HUES48 (cell line): ENCODE measurements at regions not wholly inside any gene's neighbourhood (a gene's known extent, or its start where the extent isn't known, plus 50 kb on each side); places are given as distances from the start of the nearest gene placed in this dataset.

Experiments
- H3K27ac ChIP-seq: one replicate; pipeline ENCODE4 v1.7.0; 2013; ENCODE audit warnings: low read depth, low read length, inconsistent platforms
- H3K27me3 ChIP-seq: 2 replicates; pipeline ENCODE4 v1.6.1; 2013; ENCODE audit warnings: mild to moderate bottlenecking, low read length; ENCODE audit not compliant: control insufficient read depth, insufficient read depth
- H3K36me3 ChIP-seq: 2 replicates; pipeline ENCODE4 v1.6.1; 2013; ENCODE audit warnings: low read length; ENCODE audit not compliant: control insufficient read depth, insufficient read depth
- H3K4me1 ChIP-seq: 2 replicates; pipeline ENCODE4 v1.6.1; 2013; ENCODE audit warnings: mild to moderate bottlenecking, low read length; ENCODE audit not compliant: control insufficient read depth, insufficient read depth
- H3K4me3 ChIP-seq: 2 replicates; pipeline ENCODE4 v1.5.1; 2013; ENCODE audit warnings: mild to moderate bottlenecking, low read depth, low read length
- H3K9ac ChIP-seq: 2 replicates; pipeline ENCODE4 v1.6.1; 2013; ENCODE audit warnings: mild to moderate bottlenecking, low read depth, low read length, moderate library complexity
- H3K9me3 ChIP-seq: 2 replicates; pipeline ENCODE4 v1.6.1; 2013; ENCODE audit warnings: low read length; ENCODE audit not compliant: control insufficient read depth, insufficient read depth

DNA sequence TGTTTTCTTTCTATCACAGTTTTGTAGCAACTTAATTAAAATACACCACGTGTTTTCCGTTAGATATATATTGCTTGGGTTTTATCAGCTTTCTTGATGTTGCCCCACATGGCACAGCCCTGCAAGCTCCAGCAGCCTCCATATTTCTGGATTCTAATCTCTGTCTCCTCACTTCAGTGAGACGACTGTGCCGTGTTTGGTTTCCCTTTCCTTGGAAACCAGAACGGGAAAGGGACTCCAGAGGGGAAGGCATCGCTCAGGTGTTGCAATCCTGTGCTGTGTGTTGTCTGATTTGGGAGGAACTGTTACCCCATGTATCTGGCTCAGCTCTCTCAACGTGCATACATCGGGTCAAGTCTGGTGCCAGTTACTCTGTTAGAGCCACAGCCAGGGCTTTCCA, 464.2 kb upstream of the B3GAT1 start:
- H3K9ac ChIP-seq: no peak overlapping the region
- no peak overlapping the region for H3K4me3 ChIP-seq
- no peaks in the 10 kb centered on the region for H3K27me3 ChIP-seq
- H3K27ac ChIP-seq: no peak overlapping the region
- no peaks in the 10 kb centered on the region for H3K9me3 ChIP-seq
- no peaks in the 10 kb centered on the region for H3K4me1 ChIP-seq
- no peaks in the 10 kb centered on the region for H3K36me3 ChIP-seq

DNA sequence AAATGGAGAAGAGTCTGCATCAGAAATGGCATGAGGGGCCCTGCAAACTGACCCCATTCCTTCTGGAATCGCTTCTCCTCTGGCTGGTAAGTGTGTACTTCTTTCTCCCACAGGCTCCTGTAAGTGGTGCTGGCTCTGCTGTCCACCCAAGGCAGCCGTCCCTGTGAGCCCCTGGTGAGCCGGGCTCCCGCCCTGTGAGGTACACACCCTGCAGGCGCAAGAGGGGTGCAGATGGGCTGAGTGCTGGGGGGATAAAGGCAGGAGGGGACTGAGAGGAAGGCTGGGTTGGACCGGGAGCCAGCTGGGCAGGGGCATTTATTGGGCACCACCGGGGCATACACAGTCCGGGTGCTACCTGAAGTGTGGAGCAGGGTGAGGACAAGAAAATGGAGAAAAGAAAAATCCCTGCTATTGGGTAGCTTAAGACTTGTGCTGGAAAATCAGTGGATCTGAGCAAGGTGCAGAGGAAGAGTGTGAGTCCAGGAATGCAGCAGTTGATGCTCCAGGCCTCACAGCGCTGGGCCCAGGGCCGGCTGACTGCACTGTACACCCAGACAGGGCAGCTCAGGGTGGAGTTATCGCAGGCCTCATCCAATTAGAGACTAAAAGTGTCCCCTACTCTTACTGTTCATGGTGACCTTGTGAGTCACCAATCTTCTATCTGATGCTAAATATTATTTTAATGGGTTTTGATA, 455.1 kb upstream of the B3GAT1 start:
- Histone ChIP-seq H3K27ac (no peak overlapping the region), H3K4me1 (peaks cover 6% of the 10 kb centered on the region; the same call in 1 of the 2 replicates), H3K9me3 (no peaks in the 10 kb centered on the region), H3K27me3 (peaks cover 7% of the 10 kb centered on the region), H3K36me3 (no peaks in the 10 kb centered on the region), H3K9ac (no peak overlapping the region), H3K4me3 (no peak overlapping the region)

DNA sequence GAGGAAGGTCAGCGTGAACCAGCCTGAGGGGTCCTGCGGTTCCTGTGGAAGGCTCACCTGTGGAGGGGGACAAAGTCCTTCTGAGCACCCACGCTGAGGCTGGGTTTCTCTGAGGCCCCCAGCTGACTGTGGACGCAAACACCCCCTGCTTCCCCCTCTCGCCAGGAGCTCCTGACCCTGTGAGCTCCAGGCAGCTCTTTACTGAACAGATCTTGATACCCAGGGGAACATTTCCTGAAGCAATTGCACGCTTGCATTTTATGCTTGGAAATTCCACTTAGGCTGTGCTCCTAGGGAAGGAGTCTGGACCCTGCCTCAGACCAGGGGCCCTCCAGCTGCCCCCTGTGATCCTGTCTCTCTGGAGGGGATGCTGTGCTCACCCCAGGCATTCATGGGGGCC, 454.2 kb upstream of the B3GAT1 start:
- no peak overlapping the region for H3K4me3 ChIP-seq
- no peaks in the 10 kb centered on the region for H3K9me3 ChIP-seq
- peaks cover 6% of the 10 kb centered on the region; the same call in 1 of the 2 replicates for H3K4me1 ChIP-seq
- H3K27me3 ChIP-seq: peaks cover 7% of the 10 kb centered on the region
- H3K36me3 ChIP-seq: no peaks in the 10 kb centered on the region
- no peak overlapping the region for H3K27ac ChIP-seq
- no peak overlapping the region for H3K9ac ChIP-seq

DNA sequence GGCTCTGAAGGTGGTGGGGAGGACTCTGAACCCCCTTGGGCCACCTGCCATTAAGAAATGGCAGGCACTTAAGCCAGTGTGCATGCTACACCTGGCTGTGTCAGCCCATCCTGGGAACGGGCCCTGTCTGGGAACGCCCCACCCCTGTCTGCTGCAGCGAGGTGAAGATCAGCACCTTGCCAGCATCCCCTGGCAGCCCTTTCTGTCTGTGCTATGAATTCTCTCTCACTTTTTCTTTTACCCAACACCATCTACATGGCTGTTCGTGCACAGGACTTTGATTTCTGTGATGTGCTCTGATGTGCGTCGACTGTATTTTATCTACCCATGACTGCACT, 452.9 kb upstream of the B3GAT1 start:
- Histone ChIP-seq H3K27me3 (peaks cover 7% of the 10 kb centered on the region), H3K4me3 (no peak overlapping the region), H3K27ac (no peak overlapping the region), H3K36me3 (no peaks in the 10 kb centered on the region), H3K9ac (no peak overlapping the region), H3K4me1 (peaks cover 6% of the 10 kb centered on the region; the same call in 1 of the 2 replicates), H3K9me3 (no peaks in the 10 kb centered on the region)

DNA sequence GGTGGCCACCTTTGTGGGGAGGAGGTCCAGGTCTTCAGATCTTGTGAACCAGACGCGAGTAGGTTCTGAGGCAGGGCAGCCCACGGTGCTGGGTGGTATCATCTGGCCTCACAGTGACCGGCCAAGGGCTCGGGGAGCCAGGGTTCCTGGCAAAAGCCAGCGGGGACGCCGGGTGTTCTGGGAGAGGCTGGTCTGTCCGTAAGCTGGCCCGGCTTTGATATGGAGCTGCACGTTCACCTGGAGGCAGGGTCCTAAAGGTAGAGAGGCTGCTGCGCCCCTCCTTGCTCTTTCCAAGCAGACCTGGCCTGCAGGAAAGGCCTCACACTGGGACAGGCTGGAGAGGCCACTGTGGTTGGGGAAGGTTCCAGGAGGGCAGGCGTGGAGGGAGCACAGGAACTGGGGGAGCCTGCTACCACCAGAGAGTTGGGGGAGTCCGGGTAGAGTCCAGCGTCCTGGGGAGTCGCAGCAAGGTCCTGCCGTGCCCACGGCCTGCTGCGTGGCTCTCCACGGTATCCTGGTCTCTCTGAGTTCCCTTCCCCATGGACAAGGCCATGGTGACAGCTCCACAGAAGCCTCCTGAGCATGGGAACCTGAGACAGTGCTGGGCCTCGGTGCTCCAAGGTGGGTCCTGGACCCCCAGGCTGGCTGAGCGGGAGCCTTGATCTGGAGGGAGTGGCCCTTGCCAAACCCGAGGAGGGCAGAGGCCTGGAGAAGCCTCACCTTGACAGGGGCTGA, 452.4 kb upstream of the B3GAT1 start:
- no peaks in the 10 kb centered on the region for H3K36me3 ChIP-seq
- H3K4me1 ChIP-seq: peaks cover 6% of the 10 kb centered on the region; the same call in 1 of the 2 replicates
- peaks cover 7% of the 10 kb centered on the region for H3K27me3 ChIP-seq
- H3K4me3 ChIP-seq: no peak overlapping the region
- H3K9me3 ChIP-seq: no peaks in the 10 kb centered on the region
- no peak overlapping the region for H3K27ac ChIP-seq
- H3K9ac ChIP-seq: no peak overlapping the region

DNA sequence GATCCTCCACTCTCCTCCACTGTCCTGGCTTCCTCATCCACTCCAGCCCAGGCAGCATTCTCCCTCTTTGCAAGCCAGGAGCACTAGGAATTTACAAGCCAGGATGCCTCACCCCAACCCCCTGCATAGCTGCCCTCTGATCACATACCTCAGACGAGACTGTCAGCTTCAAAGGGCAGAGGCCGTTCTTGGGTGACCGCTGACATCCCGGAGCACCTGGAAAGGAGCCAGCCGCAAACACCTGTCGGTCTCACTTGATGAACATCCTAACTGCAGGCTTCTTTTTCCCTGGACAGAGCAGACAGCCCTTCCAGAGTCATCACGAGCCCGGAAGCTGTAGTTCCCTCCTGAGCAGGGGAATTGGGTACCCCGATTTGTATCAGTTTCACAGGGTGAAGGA, 451.3 kb upstream of the B3GAT1 start:
- Histone ChIP-seq H3K27ac (no peak overlapping the region), H3K9ac (no peak overlapping the region), H3K4me1 (no peaks in the 10 kb centered on the region), H3K9me3 (no peaks in the 10 kb centered on the region), H3K4me3 (no peak overlapping the region), H3K27me3 (peaks cover 6% of the 10 kb centered on the region), H3K36me3 (no peaks in the 10 kb centered on the region)

DNA sequence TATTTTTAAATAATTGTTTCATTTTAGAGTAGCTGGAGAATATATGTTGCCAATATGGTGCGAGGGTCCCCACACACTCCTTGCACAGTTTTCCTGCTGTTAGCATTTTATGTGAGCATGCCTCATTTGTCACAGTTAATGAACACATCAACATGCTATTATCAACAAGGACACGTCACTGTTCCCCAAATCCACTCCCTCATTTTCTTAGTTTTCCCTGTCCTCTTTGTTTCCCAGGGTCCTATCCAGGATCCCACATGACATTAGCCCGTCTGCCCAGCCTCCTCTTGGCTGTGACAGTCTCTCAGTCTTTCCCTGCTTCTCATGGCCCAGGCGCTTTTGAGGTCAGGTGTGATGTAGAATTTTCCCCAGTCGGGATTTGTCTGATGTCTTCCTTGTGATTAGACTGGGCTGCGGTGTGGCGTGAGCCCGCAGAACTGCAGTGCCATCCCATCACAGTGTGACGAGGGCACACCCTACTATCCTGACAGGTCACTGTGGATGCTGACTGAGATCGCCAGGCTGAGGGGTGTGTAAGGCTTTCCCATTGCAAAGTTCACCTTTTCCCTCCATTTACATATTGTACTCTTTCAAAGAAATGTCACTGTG, 450.6 kb upstream of the B3GAT1 start:
- no peak overlapping the region for H3K4me3 ChIP-seq
- no peaks in the 10 kb centered on the region for H3K9me3 ChIP-seq
- no peaks in the 10 kb centered on the region for H3K4me1 ChIP-seq
- H3K36me3 ChIP-seq: no peaks in the 10 kb centered on the region
- H3K27ac ChIP-seq: no peak overlapping the region
- peaks cover under 1% of the 10 kb centered on the region; the same call in 1 of the 2 replicates for H3K27me3 ChIP-seq
- no peak overlapping the region for H3K9ac ChIP-seq

DNA sequence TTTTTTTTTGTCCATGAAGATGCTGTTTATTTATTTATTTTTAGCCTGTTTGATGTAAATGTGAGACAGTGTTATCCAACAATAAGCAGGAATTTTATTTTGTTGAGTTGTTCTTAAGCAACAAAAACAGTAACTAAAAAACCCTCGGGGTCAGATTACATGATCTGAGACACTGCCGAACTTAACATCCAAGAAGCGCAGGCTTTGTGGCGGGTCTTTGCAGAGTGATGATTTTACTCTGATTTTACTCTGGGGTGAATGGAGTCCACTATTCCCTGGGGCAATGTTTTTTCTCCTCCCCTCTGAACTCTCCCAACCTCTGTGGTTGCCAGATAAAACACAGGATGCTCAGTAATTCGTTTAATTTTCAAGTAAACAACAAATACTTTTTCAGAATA, 450.1 kb upstream of the B3GAT1 start:
- H3K4me3 ChIP-seq: no peak overlapping the region
- no peaks in the 10 kb centered on the region for H3K4me1 ChIP-seq
- no peak overlapping the region for H3K27ac ChIP-seq
- no peak overlapping the region for H3K9ac ChIP-seq
- H3K36me3 ChIP-seq: no peaks in the 10 kb centered on the region
- no peaks in the 10 kb centered on the region for H3K27me3 ChIP-seq
- no peaks in the 10 kb centered on the region for H3K9me3 ChIP-seq

DNA sequence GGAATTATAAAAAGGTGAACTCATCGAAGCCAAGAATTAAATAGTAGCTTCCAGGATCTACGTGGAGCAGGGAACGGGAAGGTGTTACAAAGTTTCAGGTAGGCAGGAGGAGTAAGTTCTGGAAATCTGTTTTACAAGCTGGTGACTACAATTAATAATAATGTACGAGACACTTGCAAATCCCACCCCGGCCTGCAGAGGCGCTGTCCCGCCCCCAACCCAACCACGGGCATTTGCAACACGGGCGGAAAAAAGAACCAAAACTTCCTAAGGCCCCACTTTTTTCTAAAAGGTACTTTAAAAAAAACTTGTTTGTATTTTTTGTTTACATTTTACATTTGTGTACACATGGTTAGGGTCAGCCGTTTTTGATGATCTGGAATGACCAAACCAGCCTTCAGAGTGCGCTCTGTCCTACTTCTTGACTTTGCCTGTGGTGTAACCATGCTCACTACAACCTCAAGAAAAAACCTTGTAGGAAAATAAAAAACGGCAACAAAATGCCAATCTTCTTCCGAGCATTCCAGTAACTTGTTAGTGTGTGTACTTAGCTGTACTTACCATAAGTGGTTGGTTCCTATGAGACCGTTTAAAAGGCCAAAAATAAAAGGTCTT, 449.6 kb upstream of the B3GAT1 start:
- no peaks in the 10 kb centered on the region for H3K36me3 ChIP-seq
- no peak overlapping the region for H3K27ac ChIP-seq
- H3K4me3 ChIP-seq: no peak overlapping the region
- no peaks in the 10 kb centered on the region for H3K9me3 ChIP-seq
- H3K4me1 ChIP-seq: no peaks in the 10 kb centered on the region
- H3K27me3 ChIP-seq: no peaks in the 10 kb centered on the region
- no peak overlapping the region for H3K9ac ChIP-seq

DNA sequence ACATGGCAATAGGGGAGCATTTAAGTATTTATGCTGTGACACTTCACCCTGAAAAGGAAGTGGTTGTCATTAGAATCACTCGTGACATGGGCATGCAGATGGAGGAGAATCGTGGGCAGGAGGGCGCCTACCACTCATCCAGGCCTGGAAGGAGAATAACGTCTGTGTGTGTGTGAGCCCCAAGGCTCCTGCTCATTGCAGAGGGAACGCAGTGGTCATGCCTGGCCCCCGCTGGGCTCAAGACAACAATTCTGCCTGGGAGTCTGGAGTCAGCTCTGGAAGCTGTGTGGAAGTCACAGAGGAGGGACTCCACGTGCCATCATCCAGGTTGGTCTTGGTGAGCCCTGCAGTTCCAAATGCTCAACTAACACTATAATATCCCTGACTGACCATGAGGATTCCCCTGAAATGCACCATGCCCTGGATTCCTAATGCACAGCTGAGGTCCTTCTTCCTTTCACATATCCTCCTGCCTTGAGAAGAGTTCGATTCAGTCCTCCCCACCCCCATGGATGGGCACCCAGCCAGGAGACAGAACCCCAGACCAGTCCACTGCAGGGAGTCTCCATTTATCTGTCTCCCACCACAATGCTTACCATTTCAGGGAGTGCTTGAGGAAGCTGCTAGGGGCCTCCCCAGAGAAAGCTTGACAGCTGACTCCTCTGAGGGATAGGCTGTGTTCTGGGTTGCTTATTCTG, 446.9 kb upstream of the B3GAT1 start:
- Histone ChIP-seq H3K27me3 (no peaks in the 10 kb centered on the region), H3K27ac (no peak overlapping the region), H3K36me3 (no peaks in the 10 kb centered on the region), H3K4me1 (no peaks in the 10 kb centered on the region), H3K9ac (no peak overlapping the region), H3K9me3 (no peaks in the 10 kb centered on the region), H3K4me3 (no peak overlapping the region)
